ENCODE measurements at regions not wholly inside any gene's neighbourhood (a gene's known extent, or its start where the extent isn't known, plus 50 kb on each side); places are given as distances from the start of the nearest gene placed in this dataset.

- Histone ChIP-seq H3K27me3 (peaks cover 5 to 53% (median 15%) of the 10 kb centered on the region in 4 donors), H3K4me1 (no peaks in the 10 kb centered on the region), H3K36me3 (no peaks in the 10 kb centered on the region), H3K4me3 (peak overlapping the region in 3 of 4 donors; percentile 0 to 35 (median 13)), H3K9me3 (no peaks in the 10 kb centered on the region), H3K27ac (peak overlapping the region; percentile 23 to 81 (median 48))
- no peak for DNase-seq
- no peak for FAIRE-seq
- intact Hi-C loops (cut with DNase I), result no loop called here
- no peak for TF ChIP-seq CTCF (IDR thresholded peaks at IDR 0.05)
- WGBS, 2 donors, result 7 to 9% methylated on average over 31 of the region's 31 CpGs
- ATAC-seq, result peak in 3 of 4 donors; percentile 43 to 56 (median 49)
Observed at GRCh38 chr6:26215585-26216358, 128.5 kb downstream of the HFE start.

GRCh38 chr6:26216359-26216885 lies 129.2 kb downstream of the HFE start:
- Histone ChIP-seq H3K9me3 (no peaks in the 10 kb centered on the region), H3K4me3 (peak overlapping the region in 2 of 4 donors; percentile 13 to 35), H3K27ac (peak overlapping the region; percentile 25 to 83 (median 79)), H3K36me3 (no peaks in the 10 kb centered on the region), H3K4me1 (no peaks in the 10 kb centered on the region), H3K27me3 (peaks cover 5 to 59% (median 15%) of the 10 kb centered on the region in 4 donors)
- 4 to 6% methylated on average over 22 of the region's 22 CpGs for WGBS, 2 donors
- peak in 1 of 6 donors; percentile 51 for DNase-seq
- intact Hi-C loops (cut with DNase I), result no loop called here
- ATAC-seq, result peak; percentile 65 to 85 (median 78)
- peak; percentile 97 for FAIRE-seq
- no peak for TF ChIP-seq CTCF (IDR thresholded peaks at IDR 0.05)

- Histone ChIP-seq H3K9me3 (no peaks in the 10 kb centered on the region), H3K27me3 (peaks cover 8 to 66% (median 15%) of the 10 kb centered on the region in 4 donors), H3K36me3 (no peaks in the 10 kb centered on the region), H3K27ac (peak overlapping the region; percentile 37 to 83 (median 79)), H3K4me1 (no peaks in the 10 kb centered on the region), H3K4me3 (peak overlapping the region in 3 of 4 donors; percentile 3 to 35 (median 13))
- intact Hi-C loops (cut with DNase I), result no loop called here
- FAIRE-seq (no peak), ATAC-seq (peak; percentile 41 to 73 (median 63)), DNase-seq (peak in 5 of 6 donors; percentile 52 to 76 (median 62))
- 2 to 4% methylated on average over 44 of the region's 44 CpGs for WGBS, 2 donors
- no peak for TF ChIP-seq CTCF (IDR thresholded peaks at IDR 0.05)
Observed at GRCh38 chr6:26216886-26217713, 129.9 kb downstream of the HFE start.

- DNase-seq, result no peak
- TF ChIP-seq CTCF (IDR thresholded peaks at IDR 0.05), result no peak
- peak overlapping the region in 1 of 4 donors; percentile 35 for H3K4me3 ChIP-seq
- no peaks in the 10 kb centered on the region for H3K36me3 ChIP-seq
- peak overlapping the region; percentile 37 to 83 (median 79) for H3K27ac ChIP-seq
- H3K27me3 ChIP-seq, result peaks cover 11 to 71% (median 16%) of the 10 kb centered on the region in 4 donors
- H3K9me3 ChIP-seq, result no peaks in the 10 kb centered on the region
- WGBS, 2 donors, result 11 to 13% methylated on average over 10 of the region's 10 CpGs
- no peaks in the 10 kb centered on the region for H3K4me1 ChIP-seq
- no peak for FAIRE-seq
- intact Hi-C loops (cut with DNase I), result no loop called here
- no peak for ATAC-seq
Observed at GRCh38 chr6:26217714-26218075, 130.5 kb downstream of the HFE start.

Measured in pancreas (tissue), 10 donors.